ENCODE measurements at regions not wholly inside any gene's neighbourhood (a gene's known extent, or its start where the extent isn't known, plus 50 kb on each side); places are given as distances from the start of the nearest gene placed in this dataset.

DNA sequence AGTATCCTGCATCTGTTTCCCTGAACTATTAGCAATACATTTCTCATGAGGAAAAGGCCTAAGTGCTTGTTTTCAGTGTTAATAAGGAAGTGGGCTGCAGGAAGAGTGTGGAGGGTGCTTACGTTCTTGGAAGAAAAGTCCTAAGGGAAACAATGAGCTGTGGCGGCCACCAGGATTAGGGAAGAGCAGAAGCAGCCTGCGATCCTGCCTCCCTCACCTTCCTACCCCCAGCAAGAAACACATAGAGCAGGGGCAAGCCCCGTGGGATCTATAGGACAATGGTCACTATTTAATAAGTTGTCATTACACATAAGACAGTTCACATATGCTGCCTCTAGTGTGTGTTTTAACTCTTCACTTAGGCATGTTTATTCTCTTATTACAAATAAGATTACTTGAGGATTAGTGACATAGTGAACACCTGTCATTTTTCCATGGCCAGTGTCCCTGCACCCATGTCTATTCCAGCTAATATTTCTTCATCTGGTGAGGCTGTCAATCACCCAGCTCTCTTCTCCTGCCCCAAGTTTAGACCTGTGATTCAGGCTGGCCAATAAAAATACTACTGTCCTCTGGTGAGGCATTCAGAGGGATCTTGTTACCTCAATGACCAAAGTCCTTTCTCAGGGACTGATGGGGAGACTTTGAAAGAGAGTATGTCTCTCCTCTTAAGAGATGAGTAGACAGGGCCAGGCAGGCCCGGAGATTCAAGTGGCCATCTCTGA, 510.9 kb upstream of the CELF4 start:
- Histone ChIP-seq H3K4me1 (ENCODE audit: low read depth) (no peaks in the 10 kb centered on the region), H3K27ac (no peak overlapping the region), H3K9me3 (ENCODE audit: low read depth) (no peaks in the 10 kb centered on the region), H3K36me3 (no peaks in the 10 kb centered on the region), H3K27me3 (no peaks in the 10 kb centered on the region), H3K4me3 (no peak overlapping the region)
- TF ChIP-seq CTCF (IDR thresholded peaks at IDR 0.05; ENCODE audit: low read depth, low read length) = no peak
- no peak for DNase-seq (ENCODE audit: low read depth in 1 of 2, low spot score in 1 of 2)

GRCh38 chr18:38074298-38074876, 508.8 kb upstream of the CELF4 start:
- H3K4me3 ChIP-seq = no peak overlapping the region
- no peaks in the 10 kb centered on the region for H3K4me1 ChIP-seq (ENCODE audit: low read depth)
- H3K27me3 ChIP-seq = no peaks in the 10 kb centered on the region
- DNase-seq (ENCODE audit: low read depth in 1 of 2, low spot score in 1 of 2) = no peak
- H3K36me3 ChIP-seq = no peaks in the 10 kb centered on the region
- no peaks in the 10 kb centered on the region for H3K9me3 ChIP-seq (ENCODE audit: low read depth)
- TF ChIP-seq CTCF (IDR thresholded peaks at IDR 0.05; ENCODE audit: low read depth, low read length) = no peak
- no peak overlapping the region for H3K27ac ChIP-seq

GRCh38 chr18:38067821-38068220, 502.2 kb upstream of the CELF4 start:
- no peak for TF ChIP-seq CTCF (IDR thresholded peaks at IDR 0.05; ENCODE audit: low read depth, low read length)

DNA sequence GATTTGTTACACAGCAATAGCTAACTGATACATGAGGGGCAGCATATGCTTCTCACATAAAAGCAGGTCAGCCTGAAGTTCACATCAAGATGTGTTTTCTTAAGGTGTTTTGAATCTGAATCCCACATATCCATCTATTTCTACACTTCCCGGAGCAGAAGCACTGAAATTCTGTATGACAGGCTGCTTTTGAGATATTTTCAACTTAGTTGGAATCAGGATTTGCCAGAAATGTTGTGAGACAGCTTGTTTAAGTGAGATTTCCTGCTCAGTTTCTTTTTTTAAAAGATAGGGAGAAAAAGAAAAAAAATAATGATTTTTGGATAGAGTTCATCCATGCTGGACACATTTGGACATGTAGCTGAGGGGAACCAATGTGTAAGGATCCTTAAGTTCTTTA, 501.5 kb upstream of the CELF4 start:
- no peak overlapping the region for H3K27ac ChIP-seq
- H3K4me3 ChIP-seq = no peak overlapping the region
- DNase-seq (ENCODE audit: low read depth in 1 of 2, low spot score in 1 of 2) = no peak
- no peak for TF ChIP-seq CTCF (IDR thresholded peaks at IDR 0.05; ENCODE audit: low read depth, low read length)
- H3K27me3 ChIP-seq = no peaks in the 10 kb centered on the region
- H3K36me3 ChIP-seq = no peaks in the 10 kb centered on the region
- no peaks in the 10 kb centered on the region for H3K9me3 ChIP-seq (ENCODE audit: low read depth)
- H3K4me1 ChIP-seq (ENCODE audit: low read depth) = no peaks in the 10 kb centered on the region

More at GRCh38 chr18:38067821-38068220, 502.2 kb upstream of the CELF4 start:
- no peaks in the 10 kb centered on the region for H3K27me3 ChIP-seq
- H3K36me3 ChIP-seq = no peaks in the 10 kb centered on the region
- no peaks in the 10 kb centered on the region for H3K9me3 ChIP-seq (ENCODE audit: low read depth)
- no peak overlapping the region for H3K27ac ChIP-seq
- H3K4me3 ChIP-seq = no peak overlapping the region
- no peak for DNase-seq (ENCODE audit: low read depth in 1 of 2, low spot score in 1 of 2)
- H3K4me1 ChIP-seq (ENCODE audit: low read depth) = no peaks in the 10 kb centered on the region

GRCh38 chr18:38052879-38053590, 487.4 kb upstream of the CELF4 start:
- H3K27ac ChIP-seq = no peak overlapping the region
- no peak for TF ChIP-seq CTCF (IDR thresholded peaks at IDR 0.05; ENCODE audit: low read depth, low read length)
- no peaks in the 10 kb centered on the region for H3K4me1 ChIP-seq (ENCODE audit: low read depth)
- H3K9me3 ChIP-seq (ENCODE audit: low read depth) = no peaks in the 10 kb centered on the region
- H3K36me3 ChIP-seq = no peaks in the 10 kb centered on the region
- H3K27me3 ChIP-seq = no peaks in the 10 kb centered on the region
- no peak for DNase-seq (ENCODE audit: low read depth in 1 of 2, low spot score in 1 of 2)
- H3K4me3 ChIP-seq = no peak overlapping the region

All from cardiac muscle cell (in vitro differentiated cells and primary cell).